IPS-18a (cell line): ENCODE measurements at regions not wholly inside any gene's neighbourhood (a gene's known extent, or its start where the extent isn't known, plus 50 kb on each side); places are given as distances from the start of the nearest gene placed in this dataset.

Source experiments
- H3K27ac ChIP-seq: one replicate; pipeline ENCODE4 v1.5.1; 2013; ENCODE audit warnings: low read length
- H3K27me3 ChIP-seq: one replicate; pipeline ENCODE4 v1.6.1; 2013; ENCODE audit warnings: mild to moderate bottlenecking, low read length; ENCODE audit not compliant: control insufficient read depth, insufficient read depth
- H3K36me3 ChIP-seq: one replicate; pipeline ENCODE4 v1.6.1; 2013; ENCODE audit warnings: low read depth, low read length; ENCODE audit not compliant: control insufficient read depth
- H3K4me1 ChIP-seq: one replicate; pipeline ENCODE4 v1.6.1; 2013; ENCODE audit warnings: low read depth, low read length; ENCODE audit not compliant: control insufficient read depth
- H3K4me3 ChIP-seq: one replicate; pipeline ENCODE4 v1.5.1; 2013; ENCODE audit warnings: low read length
- H3K9ac ChIP-seq: one replicate; pipeline ENCODE4 v1.6.1; 2013; ENCODE audit warnings: mild to moderate bottlenecking, low read length, moderate library complexity
- H3K9me3 ChIP-seq: one replicate; pipeline ENCODE4 v1.6.1; 2013; ENCODE audit warnings: low read depth, low read length; ENCODE audit not compliant: control insufficient read depth

GRCh38 chr1:94336991-94337390, 81.2 kb upstream of the ABCD3 start:
- Histone ChIP-seq H3K27me3 (no peaks in the 10 kb centered on the region), H3K4me1 (no peaks in the 10 kb centered on the region), H3K27ac (no peak overlapping the region), H3K9me3 (no peaks in the 10 kb centered on the region), H3K4me3 (no peak overlapping the region), H3K9ac (no peak overlapping the region), H3K36me3 (no peaks in the 10 kb centered on the region)

DNA sequence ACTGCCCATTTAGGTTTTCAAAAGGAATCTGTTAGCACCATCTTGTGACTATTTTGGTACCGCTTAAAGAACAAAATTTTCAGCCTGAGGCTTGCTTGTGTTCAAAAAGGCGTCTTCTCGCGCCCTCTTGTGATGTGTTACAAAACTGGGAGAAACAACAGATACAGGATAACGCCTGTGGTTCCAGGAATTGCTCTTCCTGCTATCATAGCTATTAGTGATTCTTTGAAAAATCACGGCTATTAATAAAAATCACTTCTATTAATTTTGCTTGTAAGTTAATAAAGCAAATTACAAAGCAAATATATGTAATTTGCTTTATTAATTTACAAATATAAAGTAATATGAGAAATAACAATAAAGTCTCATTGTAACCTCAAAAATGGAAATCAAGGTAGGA, 82.2 kb upstream of the ABCD3 start:
- no peak overlapping the region for H3K4me3 ChIP-seq
- no peak overlapping the region for H3K9ac ChIP-seq
- H3K36me3 ChIP-seq: no peaks in the 10 kb centered on the region
- H3K27ac ChIP-seq: no peak overlapping the region
- H3K9me3 ChIP-seq: no peaks in the 10 kb centered on the region
- no peaks in the 10 kb centered on the region for H3K4me1 ChIP-seq
- H3K27me3 ChIP-seq: no peaks in the 10 kb centered on the region

- Histone ChIP-seq H3K9me3 (no peaks in the 10 kb centered on the region), H3K4me1 (no peaks in the 10 kb centered on the region), H3K4me3 (no peak overlapping the region), H3K36me3 (no peaks in the 10 kb centered on the region), H3K9ac (no peak overlapping the region), H3K27ac (no peak overlapping the region), H3K27me3 (no peaks in the 10 kb centered on the region)
These were observed 82.7 kb upstream of the ABCD3 start for GRCh38 chr1:94335447-94335846.

DNA sequence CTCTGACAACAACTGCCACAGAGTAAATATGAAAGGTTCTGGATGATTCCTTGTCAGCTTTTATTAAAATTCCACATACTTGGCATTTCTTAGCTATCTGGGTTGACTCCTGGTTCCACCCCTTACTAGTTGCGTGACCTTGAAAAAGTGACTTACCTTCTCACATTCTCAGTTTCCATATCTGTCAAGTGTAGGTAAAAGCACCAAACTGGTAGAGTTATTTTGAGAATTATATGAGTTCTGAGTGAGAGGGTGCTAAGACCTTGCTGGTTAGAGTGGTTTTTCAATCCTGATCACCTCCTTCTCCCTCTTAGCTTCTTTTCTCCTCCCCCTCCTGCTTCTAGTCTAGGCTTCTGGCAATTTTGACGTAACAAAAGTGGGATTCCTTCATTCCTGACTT, 83.4 kb upstream of the ABCD3 start:
- Histone ChIP-seq H3K4me3 (no peak overlapping the region), H3K9ac (no peak overlapping the region), H3K27ac (no peak overlapping the region), H3K27me3 (no peaks in the 10 kb centered on the region), H3K36me3 (no peaks in the 10 kb centered on the region), H3K4me1 (no peaks in the 10 kb centered on the region), H3K9me3 (no peaks in the 10 kb centered on the region)

- no peak overlapping the region for H3K27ac ChIP-seq
- H3K36me3 ChIP-seq: no peaks in the 10 kb centered on the region
- peaks cover 5% of the 10 kb centered on the region for H3K4me1 ChIP-seq
- H3K4me3 ChIP-seq: no peak overlapping the region
- H3K27me3 ChIP-seq: no peaks in the 10 kb centered on the region
- no peak overlapping the region for H3K9ac ChIP-seq
- H3K9me3 ChIP-seq: no peaks in the 10 kb centered on the region
These were observed 85.2 kb upstream of the ABCD3 start for GRCh38 chr1:94332952-94333351.

DNA sequence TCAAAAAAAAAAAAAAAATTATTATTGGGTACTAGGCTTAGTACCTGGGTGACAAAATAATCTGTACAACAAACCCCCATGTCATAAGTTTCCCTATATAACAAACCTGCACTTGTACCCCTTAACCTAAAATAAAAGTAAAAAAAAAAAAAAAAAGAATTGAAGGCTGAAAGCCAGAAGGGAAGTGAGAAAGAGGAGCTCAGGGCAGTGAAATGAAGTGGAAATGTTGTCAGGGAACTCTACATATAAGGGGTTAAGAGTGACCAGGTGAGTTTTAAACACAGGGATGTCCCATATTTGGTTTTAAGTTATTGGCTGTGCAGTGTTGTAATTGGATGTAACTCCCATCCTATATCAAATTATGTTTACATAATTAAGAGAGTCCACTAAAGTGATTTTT, 85.7 kb upstream of the ABCD3 start:
- Histone ChIP-seq H3K4me3 (no peak overlapping the region), H3K36me3 (no peaks in the 10 kb centered on the region), H3K27ac (no peak overlapping the region), H3K4me1 (peaks cover 9% of the 10 kb centered on the region), H3K9me3 (no peaks in the 10 kb centered on the region), H3K9ac (no peak overlapping the region), H3K27me3 (no peaks in the 10 kb centered on the region)

DNA sequence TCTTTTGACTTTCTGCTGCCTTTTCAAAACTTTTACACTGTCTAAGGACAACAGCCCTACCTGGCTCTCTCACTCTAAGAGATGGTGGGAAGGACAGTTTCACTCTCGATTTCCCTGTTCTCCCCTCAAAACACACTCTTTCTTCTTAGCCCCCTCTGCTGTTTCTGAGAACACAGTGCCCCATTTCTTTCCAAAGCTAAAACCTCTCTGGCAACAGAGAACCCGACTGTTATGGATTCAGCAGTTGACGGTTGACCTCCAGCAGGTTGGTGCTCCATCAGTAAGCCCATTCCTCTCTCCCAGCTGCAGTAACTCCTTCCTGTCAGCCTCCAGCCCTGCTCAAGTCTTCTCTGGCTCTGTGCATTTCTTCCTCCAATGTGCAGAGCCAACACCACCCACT, 88.2 kb upstream of the ABCD3 start:
- H3K27ac ChIP-seq: no peak overlapping the region
- H3K4me1 ChIP-seq: peaks cover 25% of the 10 kb centered on the region
- no peaks in the 10 kb centered on the region for H3K9me3 ChIP-seq
- no peak overlapping the region for H3K9ac ChIP-seq
- no peaks in the 10 kb centered on the region for H3K27me3 ChIP-seq
- no peaks in the 10 kb centered on the region for H3K36me3 ChIP-seq
- no peak overlapping the region for H3K4me3 ChIP-seq

DNA sequence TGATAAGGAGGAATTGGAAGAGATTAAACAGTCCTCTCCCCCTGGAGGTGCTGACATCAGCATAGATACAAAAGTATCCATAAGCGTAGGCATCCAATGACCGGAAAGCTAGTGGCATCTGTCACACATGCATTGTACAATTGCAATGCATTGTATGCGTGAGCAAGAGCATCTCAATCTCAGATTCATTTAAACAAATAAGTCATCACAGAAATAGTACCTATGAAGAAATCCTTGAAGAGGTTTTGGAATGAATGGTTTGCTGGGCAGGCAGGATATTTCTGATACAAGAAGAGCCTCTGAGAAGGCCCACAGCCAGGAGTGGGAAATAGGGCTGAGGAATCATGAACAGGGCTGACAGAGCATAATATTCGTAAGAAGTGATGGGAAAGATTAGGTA, 88.9 kb upstream of the ABCD3 start:
- Histone ChIP-seq H3K9ac (no peak overlapping the region), H3K27me3 (no peaks in the 10 kb centered on the region), H3K27ac (no peak overlapping the region), H3K4me3 (no peak overlapping the region), H3K36me3 (no peaks in the 10 kb centered on the region), H3K4me1 (peaks cover 25% of the 10 kb centered on the region), H3K9me3 (no peaks in the 10 kb centered on the region)

GRCh38 chr1:94327001-94327690, 89.8 kb upstream of the ARHGAP29 start:
- Histone ChIP-seq H3K4me3 (peak overlapping the region; percentile 41), H3K4me1 (peaks cover 25% of the 10 kb centered on the region), H3K36me3 (no peaks in the 10 kb centered on the region), H3K9ac (no peak overlapping the region), H3K27ac (no peak overlapping the region), H3K27me3 (no peaks in the 10 kb centered on the region), H3K9me3 (no peaks in the 10 kb centered on the region)

DNA sequence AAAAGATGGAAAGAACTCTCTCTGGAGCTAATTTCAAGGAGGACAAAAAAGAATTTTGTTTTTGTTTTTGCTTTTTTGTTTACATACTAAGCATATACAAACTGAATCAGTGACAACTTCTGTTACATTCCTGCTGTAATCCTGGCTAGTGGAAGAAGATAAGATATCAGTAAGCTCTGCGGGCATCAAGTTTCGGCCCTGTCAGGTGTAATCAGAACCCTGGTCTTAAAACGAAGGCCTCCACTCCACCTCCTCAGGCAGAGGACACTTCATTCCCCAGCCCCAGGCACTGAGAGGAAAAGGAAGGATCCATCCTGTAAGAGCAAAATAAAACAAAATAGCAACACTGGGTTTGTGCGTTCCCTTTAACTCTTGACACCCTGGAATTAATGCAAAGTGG, 88.9 kb upstream of the ARHGAP29 start:
- Histone ChIP-seq H3K27ac (no peak overlapping the region), H3K27me3 (no peaks in the 10 kb centered on the region), H3K9ac (no peak overlapping the region), H3K4me1 (peaks cover 25% of the 10 kb centered on the region), H3K9me3 (no peaks in the 10 kb centered on the region), H3K4me3 (no peak overlapping the region), H3K36me3 (no peaks in the 10 kb centered on the region)

DNA sequence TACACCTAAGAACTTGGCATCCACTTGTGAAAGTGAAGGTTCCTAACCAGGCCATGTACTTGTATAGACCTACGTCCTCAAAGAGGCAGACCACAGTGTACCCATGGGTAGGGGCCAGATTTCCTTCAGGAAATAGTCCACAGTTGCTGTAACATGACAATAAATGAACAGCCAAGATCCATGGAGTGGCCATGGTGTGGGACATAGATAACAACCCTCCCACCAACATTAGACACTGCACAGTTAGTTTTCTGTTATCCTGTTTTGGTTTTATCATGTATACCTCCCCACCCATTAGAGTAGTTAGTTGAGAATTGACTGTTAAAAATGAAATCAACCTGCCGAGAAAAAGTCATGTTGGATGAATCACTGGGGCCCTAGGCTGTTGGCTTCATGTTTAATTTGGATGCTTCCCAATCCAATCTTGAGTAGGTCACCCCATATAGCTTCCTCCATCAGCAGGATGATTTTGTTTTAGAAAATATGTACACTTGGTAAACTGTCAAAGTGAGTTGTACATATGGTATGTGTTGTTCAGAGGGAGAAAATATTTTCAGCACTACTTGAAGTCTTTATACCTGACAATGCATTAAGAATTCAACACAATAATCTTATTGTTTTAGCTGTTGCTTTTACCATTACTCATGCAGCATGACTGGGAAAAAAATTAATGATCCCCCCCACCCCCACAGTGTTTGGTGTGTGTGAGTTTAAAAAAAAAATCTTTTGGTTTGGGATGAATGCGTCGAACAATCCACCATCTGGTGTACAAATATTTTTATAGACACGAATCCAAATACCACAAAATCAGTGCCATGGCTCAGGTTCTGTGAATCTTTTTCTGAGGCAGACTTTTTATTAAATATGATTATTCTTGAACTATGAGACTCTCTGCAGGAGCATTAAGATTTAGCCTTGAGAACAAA, 88.3 kb upstream of the ARHGAP29 start:
- H3K27me3 ChIP-seq: no peaks in the 10 kb centered on the region
- no peaks in the 10 kb centered on the region for H3K9me3 ChIP-seq
- H3K27ac ChIP-seq: no peak overlapping the region
- peaks cover 25% of the 10 kb centered on the region for H3K4me1 ChIP-seq
- H3K36me3 ChIP-seq: no peaks in the 10 kb centered on the region
- H3K9ac ChIP-seq: no peak overlapping the region
- H3K4me3 ChIP-seq: no peak overlapping the region

GRCh38 chr1:94324178-94324544, 86.8 kb upstream of the ARHGAP29 start:
- H3K4me1 ChIP-seq: peaks cover 34% of the 10 kb centered on the region
- H3K9me3 ChIP-seq: no peaks in the 10 kb centered on the region
- H3K4me3 ChIP-seq: no peak overlapping the region
- no peaks in the 10 kb centered on the region for H3K27me3 ChIP-seq
- H3K36me3 ChIP-seq: no peaks in the 10 kb centered on the region
- H3K9ac ChIP-seq: no peak overlapping the region
- no peak overlapping the region for H3K27ac ChIP-seq
